Chondrocyte (in vitro differentiated cells): ENCODE measurements at regions not wholly inside any gene's neighbourhood (a gene's known extent, or its start where the extent isn't known, plus 50 kb on each side); places are given as distances from the start of the nearest gene placed in this dataset.
A peak's percentile ranks its signal among the peaks of the same experiment; 100 is the strongest.

Source experiments
- DNase-seq: peaks from one replicate; pipeline ENCODE4 v3.0.0; 2021; ENCODE audit warnings: mixed read lengths, low spot score
- H3K27ac Mint-ChIP-seq: one replicate; pipeline ENCODE4 v1.8.0; 2021; ENCODE audit warnings: mild to moderate bottlenecking, moderate library complexity, mixed read lengths; ENCODE audit not compliant: unreplicated experiment
- H3K27me3 Mint-ChIP-seq: 2 replicates; pipeline ENCODE4 v1.8.0; 2021; ENCODE audit warnings: low read depth, mixed read lengths
- H3K36me3 Mint-ChIP-seq: 2 replicates; pipeline ENCODE4 v1.8.0; 2021; ENCODE audit warnings: low read depth, mixed read lengths
- H3K4me1 Mint-ChIP-seq: 2 replicates; pipeline ENCODE4 v1.8.0; 2021; ENCODE audit warnings: low read depth, mild to moderate bottlenecking, mixed read lengths
- H3K4me3 Mint-ChIP-seq: one replicate; pipeline ENCODE4 v1.8.0; 2021; ENCODE audit warnings: mild to moderate bottlenecking, moderate library complexity, mixed read lengths; ENCODE audit not compliant: unreplicated experiment
- H3K9me3 Mint-ChIP-seq: 2 replicates; pipeline ENCODE4 v1.8.0; 2021; ENCODE audit warnings: low read depth, mixed read lengths
- CTCF ChIP-seq: fragments of 200-600 bp; sonication (generic); IDR thresholded peaks from 2 replicates; pipeline ENCODE4 v1.5.0; 2021; ENCODE audit warnings: antibody characterized with exemption, mild to moderate bottlenecking, moderate library complexity

DNA sequence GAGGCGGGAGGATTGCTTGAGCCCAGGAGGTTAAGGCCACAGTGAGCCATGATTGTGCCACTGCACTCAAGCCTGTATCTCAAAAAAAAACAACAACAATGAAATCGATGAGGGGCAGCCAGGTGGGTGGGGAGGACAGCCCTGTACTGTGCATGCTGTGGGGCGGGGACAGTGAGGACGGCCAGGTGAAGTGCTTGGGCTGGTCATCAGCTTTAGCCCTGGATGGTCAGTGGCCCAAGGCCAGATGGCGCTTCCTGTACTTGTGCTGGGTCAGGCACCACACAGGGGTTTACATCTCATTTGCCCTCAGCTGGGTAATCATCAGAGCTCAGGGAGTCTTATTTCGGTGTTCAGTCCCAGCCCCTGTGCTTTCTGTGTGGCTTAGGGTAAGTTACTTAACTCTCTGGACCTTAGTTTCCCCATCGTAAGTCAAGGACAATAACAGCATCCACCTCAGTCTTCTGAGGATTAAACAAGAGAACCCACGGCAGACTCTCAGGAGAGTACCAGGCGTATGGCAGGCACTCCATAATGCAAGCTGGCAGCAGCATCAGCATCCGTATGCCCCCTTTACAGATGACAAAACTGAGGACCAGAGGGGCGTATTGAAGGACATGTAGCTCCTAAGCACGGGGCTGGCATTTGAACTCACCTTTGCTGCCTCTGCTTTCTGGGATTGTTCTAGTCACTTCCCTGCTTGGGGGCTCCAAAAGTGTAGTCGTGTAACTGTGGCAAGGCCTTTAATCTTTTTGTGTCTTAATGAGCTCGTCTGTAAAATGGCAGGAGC lies 71.9 kb downstream of the SLC25A47 start:
- no peak for TF ChIP-seq CTCF
- Mint-ChIP-seq H3K4me3 (no peak overlapping the region), H3K4me1 (peaks cover 59% of the 10 kb centered on the region), H3K27ac (no peak overlapping the region), H3K9me3 (no peaks in the 10 kb centered on the region), H3K27me3 (no peaks in the 10 kb centered on the region), H3K36me3 (peaks cover 5% of the 10 kb centered on the region)
- DNase-seq, result no peak

GRCh38 chr14:100396266-100396795 lies 73.2 kb downstream of the SLC25A47 start:
- H3K27me3 Mint-ChIP-seq, result no peaks in the 10 kb centered on the region
- no peak overlapping the region for H3K27ac Mint-ChIP-seq
- DNase-seq, result no peak
- H3K9me3 Mint-ChIP-seq, result no peaks in the 10 kb centered on the region
- peaks cover 51% of the 10 kb centered on the region for H3K4me1 Mint-ChIP-seq
- H3K4me3 Mint-ChIP-seq, result no peak overlapping the region
- H3K36me3 Mint-ChIP-seq, result peaks cover 7% of the 10 kb centered on the region
- TF ChIP-seq CTCF, result no peak

DNA sequence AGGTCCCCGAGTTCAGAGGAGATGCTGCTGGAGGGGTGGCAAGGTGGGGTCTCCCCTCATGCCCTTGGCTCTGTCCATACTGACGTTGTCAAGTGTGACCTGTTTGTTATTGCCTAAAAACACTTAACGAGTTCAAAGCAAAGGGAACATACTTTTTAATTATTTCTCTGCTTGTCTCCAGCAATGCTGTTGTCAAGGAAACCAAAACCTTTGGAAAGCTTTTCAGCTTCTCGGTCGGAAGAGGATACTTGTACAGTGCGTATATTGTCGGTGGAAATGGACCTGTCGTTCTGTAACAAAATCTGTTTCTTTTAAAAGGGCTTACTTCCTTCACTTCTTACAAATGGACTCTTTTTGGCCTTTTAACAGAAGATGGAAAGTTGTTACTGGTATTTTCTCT lies 73.9 kb downstream of the SLC25A47 start:
- no peak overlapping the region for H3K4me3 Mint-ChIP-seq
- H3K4me1 Mint-ChIP-seq, result peaks cover 51% of the 10 kb centered on the region
- no peaks in the 10 kb centered on the region for H3K27me3 Mint-ChIP-seq
- DNase-seq, result no peak
- H3K36me3 Mint-ChIP-seq, result peaks cover 7% of the 10 kb centered on the region
- H3K9me3 Mint-ChIP-seq, result no peaks in the 10 kb centered on the region
- TF ChIP-seq CTCF, result no peak
- H3K27ac Mint-ChIP-seq, result peak overlapping the region; percentile 8

- Mint-ChIP-seq H3K27me3 (no peaks in the 10 kb centered on the region), H3K27ac (peak overlapping the region; percentile 17), H3K4me3 (no peak overlapping the region), H3K4me1 (peaks cover 53% of the 10 kb centered on the region), H3K9me3 (no peaks in the 10 kb centered on the region), H3K36me3 (peaks cover 7% of the 10 kb centered on the region)
- no peak for TF ChIP-seq CTCF
- no peak for DNase-seq
Measured at GRCh38 chr14:100398044-100398443, 74.9 kb downstream of the SLC25A47 start.

DNA sequence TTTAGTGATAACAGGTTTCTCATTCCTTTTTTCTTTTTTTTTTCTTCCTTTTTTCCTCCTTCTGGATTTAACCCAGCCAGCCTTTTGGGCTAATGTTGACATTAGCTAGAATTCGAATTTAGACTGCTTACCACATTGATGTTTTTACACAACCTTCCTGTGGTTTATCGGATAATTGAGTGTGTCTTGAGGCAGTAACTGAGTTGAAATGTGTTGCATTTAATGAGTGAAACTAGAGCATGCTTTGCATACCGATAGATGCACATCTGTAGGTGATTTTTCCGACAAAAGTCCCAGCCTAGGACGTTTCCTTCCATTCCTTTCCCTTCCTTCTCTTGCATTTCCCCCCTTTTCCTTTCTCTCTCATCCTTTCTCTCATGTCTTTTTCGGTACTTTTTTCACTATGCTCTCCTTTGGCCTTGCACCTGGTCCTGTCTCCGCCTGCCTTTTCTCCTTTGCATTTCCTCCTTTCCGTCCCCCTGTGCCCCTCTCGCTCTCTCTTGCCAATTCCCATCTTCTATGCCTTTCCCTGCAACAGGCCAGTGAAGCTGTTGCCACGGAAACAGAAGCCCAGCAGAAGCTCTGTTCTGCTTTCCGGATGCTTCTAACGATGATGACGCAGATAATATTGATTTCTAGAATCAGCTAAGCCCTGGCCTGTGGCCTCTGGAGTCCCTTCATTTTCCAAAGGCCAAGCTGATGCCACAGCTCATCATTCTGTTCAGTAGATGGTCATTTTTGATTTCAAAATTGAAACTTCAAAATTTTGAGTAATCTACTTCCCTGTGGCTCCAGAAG lies 76.1 kb downstream of the SLC25A47 start:
- peaks cover 7% of the 10 kb centered on the region for H3K36me3 Mint-ChIP-seq
- no peak overlapping the region for H3K27ac Mint-ChIP-seq
- peaks cover 49% of the 10 kb centered on the region for H3K4me1 Mint-ChIP-seq
- no peak overlapping the region for H3K4me3 Mint-ChIP-seq
- no peaks in the 10 kb centered on the region for H3K9me3 Mint-ChIP-seq
- DNase-seq, result no peak
- no peaks in the 10 kb centered on the region for H3K27me3 Mint-ChIP-seq
- TF ChIP-seq CTCF, result no peak
